Smooth muscle cell (in vitro differentiated cells): ENCODE measurements at regions not wholly inside any gene's neighbourhood (a gene's known extent, or its start where the extent isn't known, plus 50 kb on each side); places are given as distances from the start of the nearest gene placed in this dataset.

ENCODE experiments used
- DNase-seq: peaks from one replicate; lab custom pipeline; 2025; ENCODE audit not compliant: unreplicated experiment; lab: John Stamatoyannopoulos, UW
- H2AFZ ChIP-seq: fragments of 200-600 bp; sonication (generic); 2 replicates; pipeline ENCODE4 v1.6.0; 2016; ENCODE audit warnings: antibody characterized with exemption, low read depth, mild to moderate bottlenecking
- H3F3A ChIP-seq: fragments of 200-600 bp; sonication (generic); 2 replicates; pipeline ENCODE4 v1.6.0; 2017; ENCODE audit warnings: antibody characterized with exemption, low read depth
- H3K27ac ChIP-seq: fragments of 200-600 bp; sonication (generic); 2 replicates; pipeline ENCODE4 v1.5.1; 2016; ENCODE audit warnings: low read depth, mild to moderate bottlenecking
- H3K27me3 ChIP-seq: fragments of 200-600 bp; sonication (generic); 2 replicates; pipeline ENCODE4 v1.6.1; 2016; ENCODE audit warnings: low read depth, mild to moderate bottlenecking
- H3K36me3 ChIP-seq: fragments of 200-600 bp; sonication (generic); 2 replicates; pipeline ENCODE4 v1.5.1; 2016; ENCODE audit warnings: low read depth
- H3K4me1 ChIP-seq: fragments of 200-600 bp; sonication (generic); 2 replicates; pipeline ENCODE4 v1.5.1; 2016; ENCODE audit warnings: low read depth
- H3K4me2 ChIP-seq: fragments of 200-600 bp; sonication (generic); 2 replicates; pipeline ENCODE4 v1.6.0; 2016; ENCODE audit warnings: mild to moderate bottlenecking
- H3K4me3 ChIP-seq: fragments of 200-600 bp; sonication (generic); 2 replicates; pipeline ENCODE4 v1.5.1; 2016; ENCODE audit warnings: mild to moderate bottlenecking
- H3K79me2 ChIP-seq: fragments of 200-600 bp; sonication (generic); 2 replicates; pipeline ENCODE4 v1.6.0; 2016; ENCODE audit warnings: low read depth, mild to moderate bottlenecking
- H3K9ac ChIP-seq: fragments of 200-600 bp; sonication (generic); 2 replicates; pipeline ENCODE4 v1.6.0; 2016; ENCODE audit warnings: low read depth
- H3K9me3 ChIP-seq: fragments of 200-600 bp; sonication (generic); replicated peaks from 2 replicates; pipeline ENCODE4 v1.5.1; 2016; ENCODE audit warnings: low read depth
- H4K20me1 ChIP-seq: fragments of 200-600 bp; sonication (generic); 2 replicates; pipeline ENCODE4 v1.6.0; 2016; ENCODE audit warnings: low read depth
- CTCF ChIP-seq: fragments of 200-600 bp; sonication (generic); IDR thresholded peaks from 2 replicates; pipeline ENCODE4 v1.5.1; 2017; ENCODE audit warnings: borderline replicate concordance, mild to moderate bottlenecking, antibody characterized with exemption; ENCODE audit not compliant: insufficient read depth, poor library complexity, severe bottlenecking
- WGBS: methylation state at CpG from one replicate; pipeline ENCODE4 v1.1.7; 2016; ENCODE audit warnings: low lambda C conversion rate; 5-methylcytosine and 5-hydroxymethylcytosine counted together

DNA sequence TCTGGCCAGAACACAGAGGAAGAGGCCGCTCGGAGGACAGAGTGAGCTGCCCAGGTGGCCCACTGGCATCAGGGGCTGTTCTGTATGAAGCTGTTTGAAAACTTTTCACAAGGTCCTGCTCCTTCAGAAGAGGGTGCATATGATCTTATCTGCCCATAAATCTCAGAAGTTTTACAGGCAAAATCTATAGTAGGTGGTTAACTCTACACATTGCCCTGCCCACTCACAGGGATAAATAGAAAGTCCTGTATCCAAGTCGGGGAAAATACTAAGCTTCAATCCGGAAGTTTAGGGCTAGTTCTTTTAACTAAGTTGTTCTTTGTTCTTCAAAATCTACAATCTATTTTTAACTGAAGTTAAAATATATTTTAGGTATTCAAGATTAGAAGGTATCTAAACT is 233.7 kb downstream of the FOXA2 start:
- Histone ChIP-seq H3K4me2 (no peak overlapping the region), H3F3A (no peaks in the 10 kb centered on the region), H3K36me3 (no peaks in the 10 kb centered on the region), H3K79me2 (no peaks in the 10 kb centered on the region), H2AFZ (no peak overlapping the region), H3K27me3 (peaks cover 5% of the 10 kb centered on the region), H3K4me1 (no peaks in the 10 kb centered on the region), H3K9me3 (no peaks in the 10 kb centered on the region), H3K4me3 (no peak overlapping the region), H3K9ac (no peak overlapping the region), H3K27ac (no peak overlapping the region), H4K20me1 (no peaks in the 10 kb centered on the region)
- DNase-seq = no peak
- 90% methylated on average over 4 of the region's 4 CpGs for WGBS
- no peak for TF ChIP-seq CTCF

DNA sequence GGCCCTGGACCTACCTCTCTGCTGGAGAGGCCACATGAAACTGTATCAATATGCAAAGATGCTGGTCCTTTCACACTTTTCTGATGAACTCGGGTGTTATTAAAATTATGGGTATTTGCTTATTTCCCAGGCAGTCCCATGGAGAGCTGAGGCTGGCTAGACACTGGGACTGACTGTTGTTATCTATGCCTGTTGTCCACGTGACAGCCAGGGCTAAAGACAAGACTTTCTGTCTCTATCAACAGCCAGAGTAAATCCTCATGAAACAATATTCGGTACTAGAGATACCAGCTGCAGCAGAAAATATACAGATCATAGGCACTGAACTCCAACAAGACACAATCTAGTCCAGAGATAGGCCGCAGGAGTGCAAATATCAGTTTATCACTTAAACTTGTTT is 236.4 kb downstream of the FOXA2 start:
- H2AFZ ChIP-seq = no peak overlapping the region
- H4K20me1 ChIP-seq = no peaks in the 10 kb centered on the region
- H3F3A ChIP-seq = no peaks in the 10 kb centered on the region
- no peak overlapping the region for H3K9ac ChIP-seq
- no peaks in the 10 kb centered on the region for H3K4me1 ChIP-seq
- WGBS = 48% methylated on average over 4 of the region's 4 CpGs
- no peak overlapping the region for H3K4me2 ChIP-seq
- DNase-seq = no peak
- no peaks in the 10 kb centered on the region for H3K79me2 ChIP-seq
- TF ChIP-seq CTCF = no peak
- H3K4me3 ChIP-seq = no peak overlapping the region
- H3K27ac ChIP-seq = no peak overlapping the region
- H3K9me3 ChIP-seq = no peaks in the 10 kb centered on the region
- no peaks in the 10 kb centered on the region for H3K36me3 ChIP-seq
- H3K27me3 ChIP-seq = peaks cover 5% of the 10 kb centered on the region

- Histone ChIP-seq H3K9me3 (no peaks in the 10 kb centered on the region), H4K20me1 (no peaks in the 10 kb centered on the region), H3K27ac (no peak overlapping the region), H3K4me2 (no peak overlapping the region), H3K79me2 (no peaks in the 10 kb centered on the region), H3K4me1 (no peaks in the 10 kb centered on the region), H3K9ac (no peak overlapping the region), H3K36me3 (no peaks in the 10 kb centered on the region), H2AFZ (no peak overlapping the region), H3F3A (no peaks in the 10 kb centered on the region), H3K27me3 (peaks cover 5% of the 10 kb centered on the region), H3K4me3 (no peak overlapping the region)
- no peak for DNase-seq
- WGBS = 75% methylated on average over 4 of the region's 4 CpGs
- no peak for TF ChIP-seq CTCF
These were observed 237.7 kb downstream of the FOXA2 start for GRCh38 chr20:22346716-22347115.

DNA sequence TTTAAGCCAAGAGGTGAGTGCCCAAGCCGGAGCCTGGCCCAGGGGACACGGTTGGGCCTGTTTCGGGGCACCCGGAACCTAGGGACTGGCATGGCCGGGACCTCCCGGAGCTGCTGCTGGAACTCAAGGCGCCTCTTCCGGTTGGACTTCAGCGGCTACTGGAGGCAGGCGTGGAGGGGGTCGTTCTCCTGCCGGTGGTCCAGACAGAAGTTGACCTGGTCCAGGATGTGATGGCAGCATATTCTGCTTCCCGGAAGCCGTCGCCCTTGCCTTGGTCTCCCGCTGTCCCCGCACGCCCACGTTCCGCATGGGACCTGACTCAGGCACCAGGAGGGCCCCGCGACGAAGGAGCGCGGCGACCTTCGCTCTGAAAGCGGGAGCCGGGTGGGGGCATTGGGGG is 240.8 kb downstream of the FOXA2 start:
- no peak for TF ChIP-seq CTCF
- Histone ChIP-seq H3K79me2 (no peaks in the 10 kb centered on the region), H3K27ac (no peak overlapping the region), H3K36me3 (no peaks in the 10 kb centered on the region), H3F3A (no peaks in the 10 kb centered on the region), H3K4me2 (no peak overlapping the region), H3K4me3 (no peak overlapping the region), H2AFZ (no peak overlapping the region), H3K9me3 (no peaks in the 10 kb centered on the region), H3K4me1 (no peaks in the 10 kb centered on the region), H3K9ac (no peak overlapping the region), H3K27me3 (peaks cover 12% of the 10 kb centered on the region), H4K20me1 (no peaks in the 10 kb centered on the region)
- no peak for DNase-seq
- WGBS = 99% methylated on average over 20 of the region's 29 CpGs
